Hepatic stellate cell (primary cell): ENCODE measurements at regions not wholly inside any gene's neighbourhood (a gene's known extent, or its start where the extent isn't known, plus 50 kb on each side); places are given as distances from the start of the nearest gene placed in this dataset.
A peak's percentile ranks its signal among the peaks of the same experiment; 100 is the strongest.
"Not testable (repeated sequence)": the region's sequence is repeated elsewhere in the genome, so short reads cannot be mapped to it uniquely, and the experiment has no call there.

Experiments used
- DNase-seq: peaks from one replicate; pipeline ENCODE4 v3.0.0; 2011; ENCODE audit warnings: low spot score

DNA sequence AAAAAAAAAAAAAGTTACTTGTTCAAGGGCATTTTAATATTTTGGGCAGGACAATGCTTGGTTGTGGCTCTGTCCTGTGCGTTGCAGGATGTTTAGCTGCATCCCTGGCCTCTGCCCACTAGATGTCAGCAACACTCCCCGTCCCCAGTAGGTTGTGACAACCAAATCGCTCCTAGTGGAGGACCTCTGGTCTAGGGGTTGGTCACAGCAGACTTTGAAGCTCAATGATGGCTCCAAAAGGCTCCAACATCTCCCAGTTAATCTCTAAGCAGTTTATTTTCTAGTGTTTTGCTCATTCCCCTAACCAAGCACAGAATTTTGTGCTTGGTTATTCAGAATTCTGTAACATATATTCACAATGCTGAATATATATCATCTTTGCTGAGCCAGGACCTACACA lies 67.0 kb downstream of the CHRNA1 start:
- DNase-seq, result peak; percentile 88

DNA sequence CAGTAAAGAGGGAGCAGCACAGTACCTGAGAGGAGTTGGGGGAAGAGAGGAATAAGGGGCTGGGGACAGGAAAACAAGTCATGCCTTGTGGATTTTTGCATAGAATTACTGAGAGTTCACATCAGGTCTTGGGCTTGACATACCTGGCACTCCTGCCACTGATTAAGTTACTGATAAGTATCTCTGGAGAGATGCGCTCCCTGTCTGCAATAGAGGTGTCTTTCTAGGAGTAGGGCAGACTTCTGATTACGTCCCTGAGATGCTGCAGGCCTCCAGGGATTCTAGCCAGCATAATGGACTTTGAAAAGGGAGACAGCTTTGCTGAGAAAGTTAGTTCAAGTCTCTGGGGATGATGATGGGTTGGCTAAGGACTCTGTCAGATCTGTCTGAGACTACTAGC lies 69.4 kb downstream of the CHRNA1 start:
- DNase-seq, result no peak

DNA sequence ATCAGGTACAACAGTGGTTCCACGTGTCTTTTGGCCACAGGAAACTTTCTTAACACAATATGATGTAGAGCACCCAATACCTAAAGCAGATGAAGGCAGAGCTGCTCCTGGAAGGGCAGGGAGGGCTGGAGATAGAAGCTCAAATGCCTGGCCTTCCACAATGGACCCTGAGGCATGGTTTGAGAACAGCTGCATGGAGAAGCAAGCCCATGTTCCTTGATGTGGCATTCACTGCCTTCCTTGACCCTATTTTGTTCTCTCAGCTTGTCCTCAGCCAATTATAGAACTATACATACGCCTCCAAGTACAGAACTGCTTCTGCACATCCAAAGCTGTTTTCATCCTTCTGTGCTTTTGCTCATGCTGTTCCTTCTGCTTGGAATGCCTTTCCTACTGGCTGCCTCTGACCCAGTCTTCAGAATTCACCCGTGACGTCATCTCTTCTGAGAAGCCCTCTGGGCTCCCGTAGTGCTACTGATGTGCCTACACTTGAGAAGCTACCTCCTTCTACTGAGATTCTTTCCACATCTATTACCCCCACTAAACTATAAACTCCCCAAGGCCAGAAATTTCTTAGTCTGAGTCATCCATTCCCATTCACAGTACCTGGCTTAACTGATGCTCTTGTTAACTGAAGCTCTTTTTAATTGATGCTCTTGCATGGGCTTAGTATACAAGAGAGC lies 69.9 kb downstream of the CHRNA1 start:
- no peak for DNase-seq

DNA sequence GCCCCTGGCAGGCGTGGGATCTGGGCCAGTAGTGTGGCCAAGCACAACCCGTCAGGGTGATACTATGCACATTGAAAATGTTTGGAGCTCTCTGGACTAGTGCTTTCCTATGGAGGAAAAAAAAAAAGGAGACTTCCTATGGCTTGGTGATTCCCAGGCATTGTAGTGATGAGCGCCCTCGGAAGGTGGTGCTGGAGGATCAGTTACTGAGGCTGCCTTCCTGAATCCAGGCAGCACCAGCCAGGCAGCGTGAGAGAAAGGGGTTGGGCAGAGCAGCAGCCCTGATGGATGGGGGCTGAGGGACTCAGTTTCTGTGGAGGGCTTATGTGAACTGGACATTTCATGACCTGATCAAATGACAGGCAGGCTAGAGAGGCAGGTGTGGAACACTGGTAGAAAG lies 70.9 kb downstream of the CHRNA1 start:
- no peak for DNase-seq

DNA sequence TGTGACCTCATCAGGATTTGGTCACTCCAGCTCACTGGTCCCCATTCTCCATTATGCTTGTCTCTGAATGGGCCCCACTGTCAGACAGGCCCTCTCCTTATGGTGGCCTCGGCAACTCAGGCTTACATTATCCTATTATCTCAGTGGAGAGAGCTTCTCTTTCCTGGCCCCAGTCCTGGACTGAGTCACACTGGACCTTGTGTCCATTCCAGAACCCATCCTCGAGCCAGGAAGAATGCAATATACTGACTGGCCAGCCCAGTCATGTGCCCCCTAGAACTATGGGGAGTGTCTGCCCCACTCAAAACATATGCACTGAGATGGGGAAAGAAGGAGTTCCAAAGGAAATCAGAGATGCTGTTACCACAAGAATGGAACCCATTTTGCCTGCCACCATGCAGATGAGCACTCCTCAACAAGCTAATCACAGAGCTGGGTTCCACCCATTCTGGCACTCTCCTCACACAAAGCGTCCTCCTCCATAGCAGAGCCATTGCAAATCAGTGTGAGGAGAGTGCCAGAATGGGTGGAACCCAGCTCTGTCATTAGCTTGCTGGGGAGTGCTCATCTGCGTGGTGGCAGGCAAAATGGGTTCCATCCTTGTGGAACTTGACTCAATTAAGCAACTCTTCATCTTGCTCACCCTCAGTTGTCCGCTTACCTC lies 71.9 kb downstream of the CHRNA1 start:
- no peak for DNase-seq

DNA sequence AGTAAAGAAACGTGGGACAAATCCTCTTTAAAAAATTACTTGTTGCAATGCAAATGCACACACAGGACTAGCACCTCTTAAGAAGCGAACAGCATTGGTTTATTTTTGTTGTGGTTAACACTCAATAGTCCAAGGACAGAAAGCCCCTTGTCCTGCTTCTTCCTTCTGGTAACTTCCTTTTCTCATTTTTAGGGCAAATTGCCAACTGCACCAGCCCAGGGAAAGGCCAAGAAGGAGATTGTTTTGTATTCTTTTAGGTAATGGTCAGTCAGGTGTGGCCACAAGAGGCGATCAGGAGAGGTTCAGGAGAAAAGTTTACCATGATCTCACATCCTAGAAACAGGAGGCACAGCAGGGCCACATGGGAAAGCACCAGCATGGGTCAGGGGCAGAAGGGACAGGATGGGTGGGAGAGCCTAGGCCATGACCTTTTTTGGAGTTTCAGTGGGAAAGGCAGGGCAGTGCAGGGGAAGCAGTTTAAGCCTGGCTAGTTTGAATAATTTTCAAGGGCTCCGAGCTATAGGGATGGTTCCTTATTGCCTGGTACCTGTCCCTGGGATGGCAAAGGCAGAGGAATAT lies 73.0 kb downstream of the CHRNA1 start:
- DNase-seq, result no peak

DNA sequence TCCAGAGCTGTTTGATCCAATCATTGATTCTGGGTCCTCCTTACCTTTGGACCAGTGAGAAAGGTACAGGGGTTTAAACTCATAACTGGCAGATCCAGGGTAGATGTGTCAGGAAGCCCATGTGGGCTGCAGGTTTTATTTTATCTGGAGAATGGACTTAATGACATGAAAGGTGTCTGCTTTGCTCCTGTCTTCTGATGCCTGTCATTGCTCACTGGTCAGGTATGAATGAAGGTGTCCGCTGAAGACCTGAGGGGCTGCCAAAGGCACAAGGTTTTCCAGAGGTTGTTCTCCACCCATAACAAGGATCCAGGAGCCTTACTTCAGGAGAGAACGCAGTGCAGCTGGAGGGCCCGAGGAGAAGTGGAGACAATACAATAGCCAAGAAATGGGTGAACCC lies 74.2 kb downstream of the CHRNA1 start:
- no peak for DNase-seq

DNA sequence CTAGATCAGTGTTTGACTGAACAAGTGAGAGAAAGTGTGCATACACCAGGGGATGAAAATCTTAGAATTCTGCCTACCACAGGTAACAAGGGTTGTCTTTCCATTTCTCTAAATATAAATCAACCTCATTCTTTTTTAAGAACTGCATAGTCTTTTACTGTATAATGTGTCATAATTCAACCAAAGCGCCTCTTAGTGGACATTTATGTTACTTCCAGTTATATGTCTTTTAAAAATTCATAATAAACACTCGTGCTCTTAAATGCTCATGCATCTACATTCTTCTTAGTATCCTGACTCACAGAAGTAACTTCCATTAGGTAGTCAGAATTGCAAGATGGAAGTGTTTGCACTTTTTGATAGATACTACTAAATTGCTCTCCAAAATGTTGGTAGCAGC lies 76.2 kb downstream of the CHRNA1 start:
- no peak for DNase-seq

DNA sequence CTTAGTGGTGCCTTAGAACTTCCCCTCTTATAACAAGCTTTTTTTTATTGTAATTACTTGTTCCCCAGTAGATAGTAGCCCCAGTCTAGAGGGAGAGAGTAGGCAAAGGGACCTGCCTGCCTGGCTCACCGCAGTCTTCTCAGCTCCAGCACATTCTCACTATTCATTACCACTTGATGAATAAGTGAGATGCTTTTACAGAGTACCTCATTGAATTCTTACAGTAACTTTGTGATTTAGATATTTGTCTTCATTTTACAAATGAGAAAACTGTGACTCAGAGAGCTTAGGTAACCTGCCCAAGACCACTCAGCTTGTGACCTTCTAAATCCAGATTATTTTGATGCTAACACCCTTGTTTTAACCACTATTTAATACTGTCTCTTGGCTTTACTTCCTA lies 77.8 kb downstream of the CHRNA1 start:
- no peak for DNase-seq

DNA sequence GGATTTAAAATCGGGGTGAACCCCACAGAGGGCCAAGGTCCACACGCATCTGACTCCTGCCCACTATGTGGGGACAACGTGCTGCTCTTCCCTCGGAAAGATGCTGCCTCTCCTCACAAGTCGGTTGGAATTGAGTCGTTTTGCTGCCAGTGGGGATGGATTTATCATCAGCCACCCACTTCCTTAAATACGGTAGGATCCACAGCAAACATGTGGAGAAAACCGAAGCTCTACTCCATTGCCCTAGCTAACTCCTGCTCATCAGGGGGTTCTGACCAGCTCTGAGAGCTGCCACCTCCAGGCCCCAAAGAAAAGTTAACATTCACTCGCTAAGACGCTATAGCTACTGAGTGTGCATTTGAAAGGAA lies 80.9 kb downstream of the CHRNA1 start:
- DNase-seq, result peak; percentile 64

DNA sequence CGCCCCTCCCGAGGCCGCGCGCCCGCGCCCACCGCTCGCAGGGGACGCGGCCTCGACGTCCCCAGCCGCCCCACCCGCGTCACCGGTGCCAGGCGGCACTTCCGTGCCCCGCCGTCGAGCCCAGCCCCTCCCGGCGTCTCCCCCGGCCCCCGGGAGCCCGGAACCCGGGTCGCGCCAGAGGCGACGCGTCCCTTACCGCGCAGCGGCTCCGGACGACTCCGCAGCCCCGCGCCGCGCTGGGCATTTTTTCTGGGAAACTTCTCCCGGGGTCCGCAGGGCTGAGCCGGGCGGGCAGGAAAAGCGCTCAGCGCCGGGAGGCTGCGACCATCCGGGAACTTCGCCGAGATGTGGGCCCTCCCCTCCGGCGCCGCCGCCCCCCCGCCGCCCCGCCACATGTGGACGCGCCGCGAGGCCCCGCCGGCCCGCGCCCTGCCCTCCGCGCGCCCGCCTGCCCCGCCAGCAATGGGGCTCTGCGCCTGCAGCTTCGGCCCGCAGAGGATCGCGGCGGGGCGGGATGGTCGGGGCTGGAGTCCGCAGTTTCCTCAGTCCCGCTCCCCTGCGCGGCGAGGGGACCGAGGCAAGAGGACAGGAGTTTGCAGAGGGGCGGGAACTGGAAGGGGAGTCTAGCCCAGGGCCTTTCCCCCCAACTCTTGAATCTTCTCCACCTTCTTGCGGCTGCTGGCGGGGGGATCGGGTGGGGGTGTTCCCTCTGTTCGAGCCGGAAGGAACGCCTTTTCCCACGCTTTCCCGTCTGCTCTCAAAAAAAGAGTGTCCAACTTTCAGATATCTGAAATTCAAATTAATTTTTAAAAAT lies 81.5 kb downstream of the CHRNA1 start:
- DNase-seq, result peak; percentile 86

DNA sequence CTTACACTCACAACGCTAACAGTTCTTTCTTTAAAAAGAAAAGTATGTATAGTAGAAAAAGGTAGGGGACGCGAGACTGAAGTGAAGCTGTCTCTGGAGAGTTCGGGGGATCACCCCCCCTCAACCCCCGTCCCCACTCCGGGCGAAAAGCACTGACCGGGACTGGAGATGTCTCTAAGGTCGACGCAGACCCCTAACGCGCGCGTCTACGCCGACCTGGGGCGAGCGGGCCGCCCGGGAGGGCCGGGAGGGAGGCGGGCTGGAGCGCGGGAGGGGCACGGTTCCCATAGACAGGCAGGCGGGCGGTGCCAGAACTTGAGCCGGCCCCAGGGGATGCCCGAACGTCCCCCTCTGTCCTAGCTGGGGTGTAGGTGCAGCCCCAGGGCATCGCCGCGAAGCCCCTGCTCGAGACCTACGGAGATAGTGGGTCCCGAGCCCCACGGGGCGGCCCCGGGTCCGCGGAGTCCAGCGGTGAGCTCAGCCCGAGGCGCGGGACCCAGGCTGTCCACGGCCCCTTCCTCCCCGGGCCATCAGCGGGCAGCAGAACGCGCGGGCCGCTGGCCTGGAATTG lies 82.2 kb downstream of the CHRNA1 start:
- DNase-seq, result peak; percentile 70

DNA sequence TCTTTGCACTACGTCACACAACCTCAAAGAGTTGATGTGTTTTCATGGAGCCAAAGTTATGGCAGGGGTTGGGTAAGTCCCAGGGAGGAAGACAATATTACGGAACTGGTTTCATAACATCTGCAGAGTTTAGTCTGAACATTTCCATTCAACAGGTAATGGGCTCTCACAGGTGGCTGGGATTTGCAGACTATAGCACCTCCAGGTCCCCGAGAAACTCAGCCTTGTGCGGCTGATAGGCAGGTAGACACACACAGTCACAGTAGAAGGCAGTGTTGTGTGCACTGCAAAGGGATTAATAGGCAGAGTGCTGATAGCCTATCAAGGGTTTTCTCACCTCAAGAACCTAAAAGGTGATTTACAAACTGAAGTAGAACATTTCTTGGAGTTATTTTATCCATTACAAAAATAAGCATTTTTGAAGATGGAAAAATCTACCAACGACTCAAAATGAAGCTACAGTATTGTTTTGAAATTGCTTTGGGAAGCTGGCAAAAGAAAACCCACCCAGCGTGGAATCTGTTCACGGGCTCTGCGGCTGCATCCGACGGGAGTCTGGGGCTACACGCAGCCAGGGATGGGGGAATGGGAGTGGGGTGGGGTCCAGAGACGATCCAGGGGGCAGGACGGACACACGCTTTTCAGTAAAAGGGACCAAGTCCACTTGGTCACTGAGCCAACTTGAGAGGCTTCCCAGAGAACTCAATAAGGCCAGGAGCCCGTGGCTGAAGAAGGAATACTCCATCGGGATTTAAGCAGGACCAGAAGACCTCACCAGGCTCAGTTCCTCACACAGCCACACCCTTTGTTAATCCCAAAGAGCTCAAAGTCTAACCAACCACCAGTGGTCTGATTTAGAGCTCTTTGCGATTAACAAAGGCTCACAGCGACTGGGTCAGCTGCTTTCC lies 82.9 kb downstream of the CHRNA1 start:
- peak; percentile 58 for DNase-seq

DNA sequence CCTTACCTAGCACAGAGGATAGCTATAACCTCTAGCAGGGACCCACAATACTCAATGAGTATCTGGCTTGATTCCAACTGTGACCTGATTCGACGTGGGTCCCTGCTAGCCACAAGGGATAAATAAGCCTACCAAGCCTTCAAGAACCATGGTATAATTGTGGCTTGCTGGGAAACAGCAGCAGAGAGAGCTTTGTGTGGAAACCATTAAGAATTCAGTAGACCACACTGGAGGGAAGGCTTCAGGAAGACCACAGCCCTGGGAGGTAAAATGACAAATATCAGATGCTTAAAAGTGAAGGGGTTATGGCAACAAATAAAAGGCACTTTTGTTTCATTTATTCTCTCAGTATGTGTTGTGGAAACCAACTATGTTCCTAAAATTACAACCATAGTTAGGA lies 82.6 kb upstream of the WIPF1 start:
- no peak for DNase-seq

DNA sequence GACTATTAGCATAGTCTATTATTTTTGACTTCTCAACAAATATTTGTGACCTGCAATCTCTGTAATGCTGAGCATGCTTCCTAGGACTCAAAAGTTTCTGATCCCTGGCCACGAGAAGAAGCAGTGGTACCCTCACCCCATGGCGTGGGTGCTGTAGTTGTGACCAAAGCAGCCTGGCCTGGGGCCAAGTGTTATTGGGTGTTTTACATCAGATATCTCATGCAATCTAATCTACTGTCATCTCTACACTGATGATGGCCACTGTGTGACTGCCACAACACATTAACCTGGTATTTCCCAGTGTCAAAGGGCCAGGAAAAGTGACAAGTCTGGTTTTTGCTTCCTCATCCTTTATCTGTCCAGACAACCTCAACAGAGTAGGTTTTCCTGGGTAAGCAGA lies 80.8 kb upstream of the WIPF1 start:
- no peak for DNase-seq

DNA sequence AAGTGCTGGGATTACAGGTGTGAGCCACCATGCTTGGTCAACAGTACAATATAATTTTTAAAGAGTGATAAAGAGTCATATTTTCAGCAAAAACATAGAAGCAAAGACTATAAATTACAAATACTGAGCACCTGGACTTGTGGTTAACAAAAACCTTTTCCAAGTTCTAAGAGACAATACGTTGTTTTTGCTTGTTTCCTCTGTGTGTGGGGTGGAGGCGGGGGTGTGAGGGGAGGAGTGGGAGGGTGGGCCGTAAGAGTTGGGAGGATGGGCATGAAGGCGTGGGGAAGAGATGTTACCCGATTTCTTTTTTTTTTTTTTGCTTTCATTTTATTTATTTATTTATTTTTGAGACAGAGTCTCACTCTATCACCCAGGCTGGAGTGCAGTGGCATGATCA lies 78.0 kb upstream of the WIPF1 start:
- DNase-seq, result no peak

DNA sequence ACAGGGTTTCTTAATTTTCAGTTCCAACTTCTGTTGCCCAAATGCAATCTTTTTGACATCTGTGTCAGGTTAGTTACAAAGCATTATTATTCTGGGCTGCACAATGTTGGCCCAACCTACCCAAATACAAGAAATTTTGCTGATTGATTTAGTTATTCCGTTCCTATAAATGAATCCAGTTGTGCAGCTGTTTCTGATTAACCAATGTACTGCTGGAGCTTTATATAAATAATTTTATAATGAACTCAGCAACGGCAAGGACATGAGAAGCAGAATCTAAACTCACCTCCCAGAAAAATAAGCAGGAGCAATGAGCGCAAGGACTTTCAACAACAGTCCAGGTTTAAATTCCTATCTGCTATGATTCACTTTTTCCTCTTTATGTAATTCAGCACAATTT lies 76.3 kb upstream of the WIPF1 start:
- no peak for DNase-seq

DNA sequence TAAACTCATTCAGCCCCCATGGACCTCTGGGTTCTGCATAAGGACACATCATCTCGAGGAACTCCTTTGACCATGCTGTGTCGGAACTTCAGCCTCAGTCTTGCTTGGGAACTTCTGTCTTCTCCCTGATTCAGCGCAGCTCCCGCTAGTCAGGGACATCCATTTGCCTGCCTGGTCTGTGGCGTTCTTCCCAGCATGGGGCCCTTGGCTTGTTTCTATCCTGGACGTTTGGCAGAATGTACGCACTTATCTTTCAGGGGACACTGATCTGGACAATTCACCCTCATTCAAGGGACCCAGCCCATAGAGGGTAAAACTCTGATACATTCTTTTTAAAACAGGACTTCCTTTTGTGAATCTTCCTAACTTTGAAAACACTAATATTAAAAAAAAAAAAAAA lies 75.8 kb upstream of the WIPF1 start:
- DNase-seq, result no peak

DNA sequence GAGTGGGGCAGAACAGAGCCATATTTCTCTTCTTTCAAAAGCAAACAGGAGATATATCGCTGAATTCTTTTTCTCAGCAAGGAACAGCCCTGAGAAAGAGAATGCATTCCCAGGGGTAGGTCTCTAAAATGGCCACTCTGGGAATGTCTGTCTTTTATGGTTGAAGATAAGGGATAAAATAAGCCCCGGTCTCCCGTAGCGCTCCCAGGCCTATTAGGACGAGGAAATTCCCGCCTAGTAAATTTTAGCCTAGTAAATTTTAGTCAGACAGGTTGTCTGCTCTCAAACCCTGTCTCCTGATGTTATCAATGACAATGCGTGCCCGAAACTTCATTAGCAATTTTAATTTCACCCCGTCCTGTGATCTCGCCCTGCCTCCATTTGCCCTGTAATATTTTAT lies 73.9 kb upstream of the WIPF1 start:
- DNase-seq, result not testable (repeated sequence)

DNA sequence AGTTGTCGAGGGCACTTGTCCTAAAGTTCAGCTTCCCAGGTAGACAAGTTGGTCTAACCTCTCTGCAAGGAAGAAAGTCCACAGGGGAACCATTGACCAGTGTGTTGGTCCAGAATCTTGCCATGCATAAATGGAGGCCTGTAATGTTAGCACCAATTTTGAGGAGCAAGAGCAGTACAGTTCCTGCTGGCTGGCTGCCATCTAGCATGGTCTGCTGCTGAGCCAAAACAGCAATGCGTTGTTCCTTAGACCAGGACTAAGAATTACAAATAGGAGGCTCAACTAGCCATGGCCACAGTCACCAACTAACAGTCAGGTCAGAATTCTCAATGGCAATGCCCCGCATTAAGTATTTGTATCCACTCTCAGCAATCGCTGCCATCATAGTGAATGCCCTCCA lies 72.8 kb upstream of the WIPF1 start:
- no peak for DNase-seq

DNA sequence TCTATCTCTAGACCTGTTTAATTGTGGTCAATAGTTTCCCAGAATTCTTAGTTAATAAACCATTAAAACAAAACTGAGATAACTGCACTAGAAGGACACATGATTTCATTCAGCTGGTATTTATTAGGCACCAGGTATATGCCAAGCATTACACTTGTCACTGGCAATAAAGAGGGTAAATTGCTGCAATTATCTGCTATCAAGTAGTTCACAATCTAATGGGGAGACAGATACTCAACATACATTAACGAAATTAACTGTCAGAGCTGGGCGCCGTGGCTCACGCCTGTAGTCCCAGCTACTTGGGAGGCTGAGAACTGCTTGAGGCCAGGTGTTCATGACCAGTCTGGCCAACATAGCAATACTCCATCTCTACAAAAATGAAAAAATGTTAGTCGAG lies 71.7 kb upstream of the WIPF1 start:
- no peak for DNase-seq

DNA sequence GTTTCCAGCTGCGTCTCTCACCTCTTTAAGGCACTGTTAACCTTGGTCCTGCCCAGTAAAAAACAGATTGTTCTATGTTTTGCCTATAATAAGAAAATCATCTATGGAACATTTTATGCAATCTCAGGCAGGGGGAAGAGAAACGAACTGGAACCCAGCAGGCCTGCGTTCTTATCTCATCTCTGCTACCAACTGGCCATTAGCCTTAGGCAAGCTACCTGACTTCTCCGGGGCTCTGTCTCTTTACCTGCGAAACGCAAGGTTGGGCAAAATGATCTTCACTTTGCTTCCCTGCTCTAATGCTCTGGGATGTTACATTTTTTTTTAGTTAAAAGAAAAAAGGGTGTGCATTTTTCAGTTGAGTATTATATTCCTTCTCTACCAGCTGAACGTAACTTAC lies 70.5 kb upstream of the WIPF1 start:
- no peak for DNase-seq
